ENCODE measurements at regions not wholly inside any gene's neighbourhood (a gene's known extent, or its start where the extent isn't known, plus 50 kb on each side); places are given as distances from the start of the nearest gene placed in this dataset.

DNA sequence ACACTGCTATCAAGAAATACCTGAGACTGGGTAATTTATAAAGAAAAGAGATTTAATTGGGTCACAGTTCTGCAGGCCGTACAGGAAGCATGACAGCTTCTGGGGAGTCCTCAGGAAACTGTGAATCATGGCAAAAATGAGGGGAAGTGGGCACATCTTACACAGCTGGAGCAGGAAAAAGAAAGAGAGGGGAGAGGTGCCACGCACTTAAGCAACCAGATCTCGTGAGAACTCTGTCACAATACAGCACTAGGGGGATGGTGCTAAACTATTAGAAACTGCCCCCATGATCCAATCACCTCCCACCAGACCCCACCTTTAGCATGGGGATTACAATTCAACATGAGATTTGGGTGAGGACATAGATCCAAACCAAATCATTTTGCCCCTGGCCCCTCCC lies 105.5 kb upstream of the CPLX2 start:
- no peak for DNase-seq (ENCODE audit: low spot score)
- intact Hi-C loops (cut with DNase I), result no loop called here

DNA sequence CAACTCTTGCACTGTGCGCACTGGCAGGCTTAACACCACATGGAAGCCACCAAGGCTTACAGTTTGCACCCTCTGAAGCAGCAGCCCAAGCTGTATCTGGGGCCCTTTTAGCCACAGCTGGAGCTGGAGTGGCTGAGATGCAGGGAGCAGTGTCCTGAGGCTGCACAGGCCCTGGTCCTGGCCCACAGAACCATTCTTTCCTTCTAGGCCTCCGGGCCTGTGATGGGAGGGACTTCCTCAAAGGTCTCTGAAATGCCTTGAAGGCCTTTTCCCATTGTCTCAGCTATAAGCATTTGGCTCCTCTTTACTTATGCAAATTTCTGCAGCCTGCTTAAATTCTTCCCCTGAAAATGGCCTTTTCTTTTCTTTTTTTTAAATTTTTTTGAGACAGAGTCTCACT lies 104.4 kb upstream of the CPLX2 start:
- intact Hi-C loops (cut with DNase I), result no loop called here
- DNase-seq (ENCODE audit: low spot score), result no peak

DNA sequence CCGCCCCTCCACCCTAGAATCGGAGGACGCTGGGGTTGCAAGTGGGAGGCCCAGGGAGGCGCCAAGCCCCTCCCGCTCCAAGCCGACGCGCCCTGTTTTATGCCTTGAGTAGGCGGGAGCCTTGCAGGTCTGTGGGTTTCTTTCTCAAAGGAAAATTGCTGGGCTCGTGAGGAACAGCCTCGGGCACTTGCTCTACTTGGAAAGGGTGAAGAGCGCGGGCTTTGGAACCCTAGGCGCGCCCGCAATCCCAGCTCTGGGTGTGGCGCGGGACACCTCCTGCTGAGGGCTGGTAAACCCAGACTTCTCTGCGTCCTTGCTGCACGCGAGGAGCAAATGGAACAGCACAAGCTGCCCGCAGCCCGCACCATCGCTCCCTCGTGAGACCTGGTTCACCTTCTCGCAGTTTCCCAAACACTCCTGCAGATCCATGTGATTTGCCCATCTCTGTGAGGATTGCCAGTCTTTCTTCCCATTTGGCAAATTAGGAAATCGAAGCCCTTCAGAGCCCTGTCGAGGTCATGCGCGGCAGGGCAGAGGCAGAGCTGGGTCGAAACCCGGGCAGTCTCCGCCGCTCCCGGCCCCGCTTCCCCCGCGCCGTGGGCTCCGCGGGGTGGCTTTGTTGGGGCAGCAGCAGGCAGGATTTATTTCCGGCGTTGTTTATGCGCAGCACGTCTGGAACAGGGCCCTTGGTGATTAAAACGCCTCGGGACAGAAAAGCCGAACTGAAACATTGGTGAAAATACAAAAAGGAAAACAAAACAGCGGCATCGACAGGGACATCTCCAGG lies 98.4 kb upstream of the CPLX2 start:
- intact Hi-C loops (cut with DNase I), result no loop called here
- no peak for DNase-seq (ENCODE audit: low spot score)

DNA sequence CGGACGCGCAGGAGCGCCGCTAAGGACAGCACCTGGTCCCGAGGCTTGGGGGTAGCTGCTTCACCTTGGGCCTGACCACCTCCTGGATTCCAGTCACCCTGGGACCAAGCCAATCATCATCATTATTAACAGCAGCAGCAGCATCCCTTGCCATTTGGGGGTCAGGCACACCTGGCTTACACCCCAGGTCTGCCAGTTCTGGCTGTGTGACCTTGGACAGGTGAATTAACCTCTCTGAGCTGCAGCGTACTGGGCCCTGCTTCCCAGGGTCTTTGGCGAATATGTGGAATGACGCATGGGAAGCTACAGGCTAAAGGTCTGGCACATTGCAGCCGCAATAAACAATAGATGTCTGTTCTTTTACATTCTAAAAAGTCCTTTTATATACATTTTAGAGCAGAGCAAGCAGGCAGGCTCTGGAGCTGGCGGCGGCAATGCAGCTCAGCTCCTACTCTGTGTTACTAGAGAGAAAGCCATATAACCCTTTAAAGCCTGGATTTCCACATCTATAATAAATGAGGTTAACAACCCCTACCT lies 97.8 kb upstream of the CPLX2 start:
- no peak for DNase-seq (ENCODE audit: low spot score)
- intact Hi-C loops (cut with DNase I), result no loop called here

DNA sequence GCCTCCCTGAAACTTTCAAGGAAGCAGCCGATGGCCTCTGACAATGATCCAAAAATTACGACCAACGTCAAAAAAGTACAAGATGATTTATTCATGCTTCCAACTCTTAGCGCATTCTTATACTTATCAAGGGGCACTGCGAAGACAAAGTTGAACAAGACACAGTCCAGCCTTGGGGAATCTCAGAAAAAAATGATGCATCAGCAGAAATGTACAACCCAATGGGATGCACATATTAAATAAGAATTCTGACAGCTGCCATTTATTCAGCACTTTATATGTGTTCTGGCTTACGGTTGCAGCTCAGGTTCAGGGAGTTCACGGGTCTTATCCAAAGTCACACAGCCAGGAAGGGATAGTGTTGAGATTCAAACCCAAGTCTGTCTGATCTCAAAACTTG lies 96.0 kb upstream of the CPLX2 start:
- no peak for DNase-seq (ENCODE audit: low spot score)
- intact Hi-C loops (cut with DNase I), result no loop called here

DNA sequence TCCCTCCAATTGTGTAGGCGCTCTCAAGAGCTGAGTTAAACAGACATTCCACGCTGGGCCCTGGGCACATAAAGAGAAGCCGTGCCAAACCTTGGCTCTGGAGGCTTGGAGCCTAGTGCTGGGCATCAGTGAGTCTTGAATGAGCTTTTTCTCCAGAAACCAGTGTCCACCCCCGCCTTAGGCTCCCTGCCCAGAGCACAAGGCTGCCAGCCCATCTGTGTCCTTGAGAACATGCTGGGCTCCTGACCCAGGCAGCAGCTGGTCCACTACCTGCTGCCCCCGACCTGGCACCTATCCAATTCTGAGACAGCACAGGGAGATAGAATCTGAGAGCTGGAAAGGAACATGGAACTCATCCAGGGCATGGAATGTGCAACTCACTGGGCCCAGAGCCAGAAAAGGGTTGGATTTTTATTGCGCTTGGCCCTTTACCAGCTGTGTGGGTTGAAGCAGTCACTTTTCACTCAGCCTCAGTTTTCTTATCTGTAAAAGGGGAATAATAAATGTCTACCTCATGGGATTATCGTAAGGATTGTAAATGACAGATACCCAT lies 92.4 kb upstream of the CPLX2 start:
- intact Hi-C loops (cut with DNase I), result no loop called here
- DNase-seq (ENCODE audit: low spot score), result no peak

DNA sequence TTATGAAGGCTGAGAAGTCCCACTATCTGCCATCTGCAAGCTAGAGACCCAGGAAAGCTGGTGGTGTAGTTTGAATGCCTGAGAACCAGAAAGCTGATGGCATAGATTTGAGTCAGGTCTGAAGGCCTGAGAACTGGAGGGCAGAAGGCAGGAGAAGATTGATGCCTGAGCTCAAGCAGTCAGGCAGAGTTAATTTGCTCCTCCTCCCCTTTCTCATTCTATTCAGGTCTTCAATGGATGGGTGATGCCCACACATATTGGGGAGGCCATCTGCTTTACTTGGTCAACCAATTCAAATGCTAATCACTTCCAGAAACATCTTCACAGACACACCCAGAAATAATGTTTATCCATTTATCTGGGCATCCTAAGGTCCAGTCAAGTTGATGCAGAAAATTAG lies 87.6 kb upstream of the CPLX2 start:
- intact Hi-C loops (cut with DNase I), result no loop called here

DNA sequence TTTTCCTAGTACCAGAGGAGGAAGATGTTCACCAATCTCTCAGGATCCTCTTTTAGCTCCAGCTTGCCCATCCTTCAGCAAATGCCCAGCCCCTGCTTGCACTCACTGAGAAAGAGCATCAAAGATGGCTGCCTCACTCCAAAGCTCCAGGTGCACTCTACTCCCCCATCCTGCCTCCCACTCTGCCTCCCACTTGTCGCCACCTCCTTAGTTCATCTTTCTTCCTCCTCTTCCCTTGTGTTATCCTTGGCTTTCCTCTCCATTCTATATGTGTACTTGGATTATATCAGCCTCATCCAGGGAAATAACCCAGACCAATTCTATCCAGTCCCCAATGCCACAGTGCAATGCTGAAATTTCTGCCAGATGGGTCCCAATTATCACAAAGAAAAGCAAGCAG lies 87.1 kb upstream of the CPLX2 start:
- intact Hi-C loops (cut with DNase I), result no loop called here
- no peak for DNase-seq (ENCODE audit: low spot score)

More for the DNA sequence above, 87.6 kb upstream of the CPLX2 start:
- DNase-seq (ENCODE audit: low spot score), result no peak

DNA sequence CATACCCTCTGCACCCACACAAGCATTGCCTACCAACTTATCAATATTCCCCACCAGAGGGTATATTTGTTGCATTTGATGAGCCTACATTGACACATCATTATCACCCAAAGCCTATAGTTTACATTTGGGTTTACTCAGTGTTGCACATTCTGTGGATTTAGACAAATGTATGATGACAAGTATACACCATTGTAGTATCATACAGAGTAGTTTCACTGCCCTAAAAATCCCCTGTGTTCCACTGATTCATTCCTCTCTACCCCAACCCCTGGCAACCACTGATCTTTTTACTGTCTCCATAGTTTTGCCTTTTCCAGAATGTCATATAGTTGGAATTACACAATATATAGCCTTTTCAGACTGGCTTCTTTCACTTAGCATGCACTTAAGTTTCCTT lies 85.7 kb upstream of the CPLX2 start:
- no peak for DNase-seq (ENCODE audit: low spot score)
- intact Hi-C loops (cut with DNase I), result no loop called here

DNA sequence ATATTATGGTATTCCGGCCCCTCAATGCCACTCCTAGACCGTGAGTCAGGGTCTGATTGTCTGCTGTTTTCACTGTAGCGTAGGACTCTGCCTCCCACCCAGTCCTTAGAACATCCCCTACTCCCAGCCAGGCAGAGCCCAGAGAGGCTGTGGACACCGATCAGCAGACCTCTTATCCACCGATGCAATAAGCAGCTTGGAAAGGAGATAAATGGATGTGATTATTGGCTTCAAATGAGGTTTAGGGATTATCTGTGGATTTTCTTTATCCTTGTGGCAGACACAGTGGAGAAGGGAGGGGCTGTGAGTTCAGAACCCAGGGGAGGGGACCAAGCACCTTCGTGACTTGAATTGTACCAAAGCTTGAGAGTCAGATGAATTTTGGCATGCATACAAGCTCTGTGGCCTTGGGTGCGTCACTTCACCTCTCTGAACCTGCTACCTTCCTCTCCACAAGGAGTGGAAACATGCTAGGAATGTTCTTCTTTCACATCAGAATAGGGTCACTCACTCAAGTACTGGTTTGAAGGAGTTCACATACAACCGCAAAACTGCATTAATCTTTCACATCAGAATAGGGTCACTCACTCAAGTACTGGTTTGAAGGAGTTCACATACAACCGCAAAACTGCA lies 83.1 kb upstream of the CPLX2 start:
- intact Hi-C loops (cut with DNase I), result no loop called here
- no peak for DNase-seq (ENCODE audit: low spot score)

DNA sequence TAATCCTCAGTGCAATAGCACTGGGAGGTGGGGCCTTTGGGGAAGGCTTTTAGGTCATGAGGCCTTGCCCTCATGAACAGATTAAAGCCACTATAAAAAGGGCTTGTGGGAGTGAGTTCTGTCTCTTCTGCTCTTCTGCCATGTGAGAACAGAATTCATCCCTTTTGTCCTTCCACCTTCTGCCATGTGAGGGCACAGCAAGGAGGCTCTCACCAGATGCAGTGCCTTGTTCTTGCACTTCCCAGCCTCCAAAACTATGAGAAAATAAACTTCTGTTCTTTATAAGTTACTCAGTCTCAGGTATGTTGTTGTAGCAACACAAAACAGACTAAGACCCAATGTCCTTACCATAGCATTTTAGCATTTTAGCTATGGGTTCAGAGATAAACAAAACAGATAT lies 81.7 kb upstream of the CPLX2 start:
- intact Hi-C loops (cut with DNase I), result no loop called here
- no peak for DNase-seq (ENCODE audit: low spot score)

DNA sequence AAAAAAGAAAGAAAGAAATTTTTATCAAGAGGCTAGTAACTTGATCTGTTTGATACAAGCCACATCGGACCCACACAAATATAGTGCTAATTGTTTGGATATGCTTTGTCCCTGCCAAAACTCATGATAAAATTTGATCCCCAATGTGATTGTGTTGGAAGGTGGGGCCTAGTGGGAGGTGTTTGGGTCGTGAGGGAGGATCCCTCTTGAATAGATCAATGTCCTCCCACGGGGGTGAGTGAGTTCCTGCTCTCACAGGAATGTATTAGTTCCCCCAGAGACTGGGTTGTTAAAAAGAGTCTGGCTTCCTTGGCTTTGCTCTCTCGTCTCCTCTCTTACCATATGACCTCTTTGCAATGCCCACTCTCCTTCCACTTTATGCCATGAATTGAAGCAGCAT lies 80.6 kb upstream of the CPLX2 start:
- intact Hi-C loops (cut with DNase I), result no loop called here
- no peak for DNase-seq (ENCODE audit: low spot score)

DNA sequence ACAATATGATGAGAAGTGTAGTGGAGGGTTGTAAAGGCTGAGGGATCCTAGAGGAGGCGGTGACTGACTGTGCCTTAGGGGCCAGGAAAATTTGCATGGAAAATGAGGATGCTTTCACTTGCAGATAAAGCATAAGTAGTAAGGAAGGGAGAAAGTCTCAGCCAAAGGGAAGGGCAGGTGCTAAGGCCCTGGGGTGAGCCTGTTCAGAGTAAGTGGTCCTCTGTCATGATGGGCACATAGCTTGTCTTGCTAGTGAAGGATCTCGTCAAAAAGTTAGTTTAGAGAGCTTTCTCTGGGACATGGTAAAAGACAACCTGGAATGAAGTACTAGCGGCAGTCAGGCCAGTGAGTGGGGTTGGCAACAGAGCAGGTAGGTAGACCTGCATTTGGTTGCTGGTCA lies 75.4 kb upstream of the CPLX2 start:
- DNase-seq (ENCODE audit: low spot score), result no peak
- intact Hi-C loops (cut with DNase I), result no loop called here

DNA sequence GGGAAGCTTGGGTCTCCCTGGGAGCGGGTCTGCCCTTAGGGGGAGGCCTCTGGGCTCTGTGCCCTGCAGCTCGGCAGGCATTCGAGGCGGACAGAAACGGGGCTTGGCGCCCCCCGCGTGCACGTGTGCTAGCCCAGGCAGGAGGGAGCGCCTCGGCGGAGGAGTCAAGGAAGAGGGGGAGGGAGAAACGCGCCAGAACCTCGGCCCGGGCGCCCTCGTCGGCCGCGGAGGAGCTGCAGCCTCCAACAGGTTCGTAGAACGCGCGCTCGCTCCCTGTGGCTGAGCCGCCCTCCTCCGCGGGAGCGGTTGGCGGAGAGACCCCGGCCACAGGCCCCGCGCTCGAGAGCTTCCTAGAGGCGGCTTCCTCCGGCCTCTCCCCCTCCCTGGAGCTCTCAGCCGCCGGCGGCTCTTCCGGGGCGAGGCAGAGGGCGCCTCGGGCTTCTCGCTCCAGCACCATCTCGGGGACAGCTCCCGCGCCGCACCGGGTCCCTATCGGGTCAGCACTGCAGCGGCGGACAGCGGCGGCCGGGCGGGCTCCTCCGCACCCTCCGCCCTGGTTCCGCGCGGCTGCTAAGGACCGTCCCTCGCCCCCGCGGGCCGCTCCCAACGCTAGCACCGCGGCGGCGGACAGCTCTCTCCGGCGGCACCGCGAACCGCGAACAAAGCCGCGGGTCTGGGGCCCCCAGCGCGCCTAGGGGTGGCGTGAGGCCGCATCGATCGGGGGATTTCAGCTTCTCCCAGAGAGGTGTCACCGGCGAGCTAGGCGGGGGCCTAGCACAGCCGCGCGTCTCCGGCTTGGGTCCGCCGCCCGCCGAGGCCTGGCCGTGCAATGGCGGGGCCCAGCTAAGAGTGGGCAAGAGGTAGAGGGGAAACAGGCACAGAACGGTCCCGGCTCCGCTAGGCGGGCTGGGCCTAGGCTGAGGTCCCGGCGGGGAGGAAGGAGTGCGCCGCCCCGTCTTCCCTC lies 74.6 kb upstream of the CPLX2 start:
- intact Hi-C loops (cut with DNase I), result no loop called here
- peak; percentile 94 for DNase-seq (ENCODE audit: low spot score)

DNA sequence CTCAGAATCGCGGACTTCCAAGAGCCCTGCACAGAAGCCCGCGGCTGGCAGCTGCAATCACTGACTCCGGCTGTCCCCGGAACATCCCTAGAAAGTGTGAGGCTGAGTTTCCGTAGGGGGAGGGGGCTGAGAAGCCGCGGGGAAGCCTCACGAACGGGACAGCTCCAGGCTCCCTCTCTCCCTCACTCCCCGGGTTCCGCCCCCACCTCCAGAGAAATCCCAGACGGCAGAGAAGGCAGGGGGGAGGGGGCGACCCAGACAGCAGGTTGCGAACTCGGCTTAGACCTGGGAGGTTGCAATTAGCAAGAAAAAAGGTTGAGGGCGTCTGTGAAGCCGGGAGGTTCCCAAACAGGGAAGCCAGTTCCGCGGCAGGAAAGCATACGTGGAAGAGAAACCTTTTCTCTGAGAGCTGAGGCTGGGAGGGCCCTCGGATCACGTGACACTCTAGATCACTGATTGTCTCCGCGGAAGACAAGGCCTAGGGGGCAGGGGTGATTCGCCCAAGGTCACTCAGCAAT lies 73.8 kb upstream of the CPLX2 start:
- intact Hi-C loops (cut with DNase I), result no loop called here
- DNase-seq (ENCODE audit: low spot score), result no peak

DNA sequence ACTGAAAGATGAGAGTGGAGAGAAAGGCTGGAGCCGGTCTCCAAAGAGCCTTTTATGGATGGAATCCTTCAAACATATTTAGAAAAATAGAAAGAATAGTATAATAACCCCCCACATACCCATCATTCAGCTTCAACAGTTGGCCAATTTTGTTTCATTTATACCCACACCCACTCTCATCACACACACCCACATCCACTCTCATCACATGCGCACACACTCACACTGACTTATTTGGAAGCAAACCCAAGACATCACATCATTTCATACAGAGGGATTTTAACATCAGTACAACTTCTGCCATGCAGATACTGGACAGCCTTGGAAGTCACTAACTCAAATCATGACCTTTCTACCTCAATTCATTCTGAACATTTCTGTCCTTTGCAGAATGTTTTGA lies 72.8 kb upstream of the CPLX2 start:
- intact Hi-C loops (cut with DNase I), result loop anchor here in 1 of 2 donors (1.0 kb wide), 1 partner anchor 36 kb away; no protein-coding TSS in a partner anchor
- no peak for DNase-seq (ENCODE audit: low spot score)

DNA sequence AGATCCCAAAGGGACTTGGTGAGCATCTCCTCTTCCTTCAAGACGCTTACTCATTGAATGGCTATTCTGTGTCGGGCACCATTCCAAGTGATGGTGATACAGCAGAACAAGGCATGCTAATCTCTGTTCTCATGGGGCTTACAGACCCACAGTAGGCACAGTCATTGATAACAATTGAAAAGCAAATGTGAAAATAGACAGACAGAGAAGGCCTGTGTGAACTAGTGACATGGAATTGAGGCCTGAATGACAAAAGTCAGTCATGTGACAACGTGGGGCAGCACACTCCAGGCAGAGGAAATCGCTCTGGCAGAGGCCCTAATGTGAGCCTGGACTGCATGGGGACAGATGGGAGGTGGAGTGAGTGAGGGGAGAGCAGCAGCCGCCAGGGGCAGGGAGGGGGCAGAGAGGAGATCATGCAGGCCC lies 70.7 kb upstream of the CPLX2 start:
- intact Hi-C loops (cut with DNase I), result no loop called here
- no peak for DNase-seq (ENCODE audit: low spot score)

DNA sequence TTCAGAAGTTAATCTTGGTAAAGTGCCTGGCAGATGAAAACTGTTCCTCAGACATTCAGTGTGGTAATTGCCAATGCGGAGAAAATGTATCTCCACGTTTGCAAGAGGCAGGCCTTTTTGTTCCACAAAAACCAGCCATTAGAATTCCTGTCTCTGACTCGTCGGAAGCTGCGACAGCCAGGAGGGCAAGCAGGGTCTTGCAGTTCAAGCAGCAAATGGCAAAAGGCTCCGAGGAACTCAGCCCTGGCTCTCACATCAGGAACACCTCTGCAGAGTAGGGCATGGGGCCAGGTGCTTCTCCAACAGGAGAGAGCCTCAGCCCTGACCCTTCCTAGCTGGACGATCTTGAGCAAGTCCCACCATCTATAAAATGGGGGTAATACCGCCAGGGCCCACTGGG lies 69.0 kb upstream of the CPLX2 start:
- DNase-seq (ENCODE audit: low spot score), result no peak
- intact Hi-C loops (cut with DNase I), result no loop called here

DNA sequence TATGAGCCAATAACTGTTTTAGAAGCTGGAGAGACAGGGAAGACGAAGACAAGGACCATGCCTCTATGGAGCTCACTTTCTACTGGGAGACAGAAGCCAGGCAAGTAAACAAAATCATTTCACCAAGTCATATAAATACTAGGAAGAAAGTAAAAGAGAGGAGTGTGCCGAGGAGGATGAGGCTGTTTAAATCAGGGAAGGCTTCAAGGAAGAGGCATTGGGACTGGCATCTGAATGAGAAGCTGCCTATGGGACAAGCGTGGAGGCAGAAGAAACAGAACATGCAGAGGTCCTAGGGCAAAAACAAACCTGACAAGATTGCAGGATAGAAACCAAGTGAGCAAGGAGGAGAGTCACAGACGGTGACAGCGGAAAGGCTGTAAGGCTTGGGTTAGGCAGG lies 68.1 kb upstream of the CPLX2 start:
- no peak for DNase-seq (ENCODE audit: low spot score)
- intact Hi-C loops (cut with DNase I), result no loop called here

Measured in posterior vena cava (tissue), 2 donors.